ENCODE measurements at regions not wholly inside any gene's neighbourhood (a gene's known extent, or its start where the extent isn't known, plus 50 kb on each side); places are given as distances from the start of the nearest gene placed in this dataset.

GRCh38 chr1:60705026-60705425, 377.3 kb upstream of the NFIA start:
- POLR2A ChIA-PET = no interaction called here
- Histone ChIP-seq H3K9me2 (ENCODE audit: insufficient read depth, low read length) (no peaks in the 10 kb centered on the region), H3K4me1 (ENCODE audit: insufficient read depth, low read length, poor library complexity, severe bottlenecking) (no peaks in the 10 kb centered on the region), H3K79me2 (ENCODE audit: insufficient read depth, low read depth, low read length) (no peaks in the 10 kb centered on the region), H4K20me1 (ENCODE audit: insufficient read depth, low read length) (no peaks in the 10 kb centered on the region), H3K4me2 (ENCODE audit: low read length) (no peak overlapping the region), H2AFZ (ENCODE audit: low read length) (no peak overlapping the region), H3K9me3 (ENCODE audit: low read length) (no peaks in the 10 kb centered on the region), H3K36me3 (ENCODE audit: insufficient read depth, low read length) (no peaks in the 10 kb centered on the region), H3K4me3 (ENCODE audit: low read depth, low read length, poor library complexity, severe bottlenecking) (no peak overlapping the region), H3K27ac (ENCODE audit: low read depth, low read length, poor library complexity, severe bottlenecking) (no peak overlapping the region)
- intact Hi-C loops (cut with micrococcal nuclease; ENCODE audit: unreplicated experiment) = no loop called here
- no TSS peak for BruUV-seq (replicated peaks)
- TF ChIP-seq, protein P1, sequence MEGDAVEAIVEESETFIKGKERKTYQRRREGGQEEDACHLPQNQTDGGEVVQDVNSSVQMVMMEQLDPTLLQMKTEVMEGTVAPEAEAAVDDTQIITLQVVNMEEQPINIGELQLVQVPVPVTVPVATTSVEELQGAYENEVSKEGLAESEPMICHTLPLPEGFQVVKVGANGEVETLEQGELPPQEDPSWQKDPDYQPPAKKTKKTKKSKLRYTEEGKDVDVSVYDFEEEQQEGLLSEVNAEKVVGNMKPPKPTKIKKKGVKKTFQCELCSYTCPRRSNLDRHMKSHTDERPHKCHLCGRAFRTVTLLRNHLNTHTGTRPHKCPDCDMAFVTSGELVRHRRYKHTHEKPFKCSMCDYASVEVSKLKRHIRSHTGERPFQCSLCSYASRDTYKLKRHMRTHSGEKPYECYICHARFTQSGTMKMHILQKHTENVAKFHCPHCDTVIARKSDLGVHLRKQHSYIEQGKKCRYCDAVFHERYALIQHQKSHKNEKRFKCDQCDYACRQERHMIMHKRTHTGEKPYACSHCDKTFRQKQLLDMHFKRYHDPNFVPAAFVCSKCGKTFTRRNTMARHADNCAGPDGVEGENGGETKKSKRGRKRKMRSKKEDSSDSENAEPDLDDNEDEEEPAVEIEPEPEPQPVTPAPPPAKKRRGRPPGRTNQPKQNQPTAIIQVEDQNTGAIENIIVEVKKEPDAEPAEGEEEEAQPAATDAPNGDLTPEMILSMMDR (conservative IDR thresholded peaks at IDR 0.05; ENCODE audit: low read length) = no peak
- no peak for TF ChIP-seq EZH2phosphoT487 (IDR thresholded peaks at IDR 0.05; ENCODE audit: borderline replicate concordance, low read depth, low read length)
- CTCF ChIA-PET (ENCODE audit: unreplicated experiment) = no interaction called here
- no peak for DNase-seq (ENCODE audit: low spot score)

- ChIA-PET POLR2A (no interaction called here), CTCF (ENCODE audit: unreplicated experiment) (no interaction called here)
- TF ChIP-seq, protein P1 (conservative IDR thresholded peaks at IDR 0.05; ENCODE audit: low read length) = no peak
- no peak for TF ChIP-seq EZH2phosphoT487 (IDR thresholded peaks at IDR 0.05; ENCODE audit: borderline replicate concordance, low read depth, low read length)
- H3K79me2 ChIP-seq (ENCODE audit: insufficient read depth, low read depth, low read length) = no peaks in the 10 kb centered on the region
- intact Hi-C loops (cut with micrococcal nuclease; ENCODE audit: unreplicated experiment) = no loop called here
- H2AFZ ChIP-seq (ENCODE audit: low read length) = no peak overlapping the region
- no peak overlapping the region for H3K4me3 ChIP-seq (ENCODE audit: low read depth, low read length, poor library complexity, severe bottlenecking)
- no peak overlapping the region for H3K27ac ChIP-seq (ENCODE audit: low read depth, low read length, poor library complexity, severe bottlenecking)
- H3K9me3 ChIP-seq (ENCODE audit: low read length) = no peaks in the 10 kb centered on the region
- H3K36me3 ChIP-seq (ENCODE audit: insufficient read depth, low read length) = no peaks in the 10 kb centered on the region
- no peaks in the 10 kb centered on the region for H3K9me2 ChIP-seq (ENCODE audit: insufficient read depth, low read length)
- no peaks in the 10 kb centered on the region for H4K20me1 ChIP-seq (ENCODE audit: insufficient read depth, low read length)
- H3K4me1 ChIP-seq (ENCODE audit: insufficient read depth, low read length, poor library complexity, severe bottlenecking) = no peaks in the 10 kb centered on the region
- no TSS peak for BruUV-seq (replicated peaks)
- no peak overlapping the region for H3K4me2 ChIP-seq (ENCODE audit: low read length)
- DNase-seq (ENCODE audit: low spot score) = no peak
These were observed 379.2 kb upstream of the NFIA start for GRCh38 chr1:60703155-60703554.

DNA sequence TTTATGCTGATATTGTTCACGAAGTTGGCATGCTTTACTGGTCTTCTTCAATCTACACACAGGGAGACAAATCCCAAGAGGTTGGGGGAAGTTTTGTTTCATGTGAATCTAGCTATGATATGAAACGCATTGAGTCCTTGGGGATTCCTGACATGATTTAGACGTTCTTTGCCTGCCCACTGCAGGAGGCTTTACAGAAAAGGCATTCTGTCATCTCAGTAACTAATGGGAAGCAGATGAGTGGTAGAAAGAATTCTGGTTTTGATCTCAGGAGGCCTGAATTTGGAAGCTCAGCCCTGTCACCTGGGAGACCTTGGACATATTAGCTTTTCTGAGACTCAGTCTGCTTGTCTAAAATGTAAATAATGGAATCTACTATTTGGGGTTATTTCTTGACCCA, 383.0 kb upstream of the NFIA start:
- BruUV-seq (replicated peaks) = no TSS peak
- Histone ChIP-seq H3K4me1 (ENCODE audit: insufficient read depth, low read length, poor library complexity, severe bottlenecking) (no peaks in the 10 kb centered on the region), H3K4me2 (ENCODE audit: low read length) (no peak overlapping the region), H3K36me3 (ENCODE audit: insufficient read depth, low read length) (no peaks in the 10 kb centered on the region), H3K9me3 (ENCODE audit: low read length) (no peaks in the 10 kb centered on the region), H2AFZ (ENCODE audit: low read length) (no peak overlapping the region), H4K20me1 (ENCODE audit: insufficient read depth, low read length) (no peaks in the 10 kb centered on the region), H3K4me3 (ENCODE audit: low read depth, low read length, poor library complexity, severe bottlenecking) (no peak overlapping the region), H3K27ac (ENCODE audit: low read depth, low read length, poor library complexity, severe bottlenecking) (no peak overlapping the region), H3K9me2 (ENCODE audit: insufficient read depth, low read length) (no peaks in the 10 kb centered on the region), H3K79me2 (ENCODE audit: insufficient read depth, low read depth, low read length) (no peaks in the 10 kb centered on the region)
- intact Hi-C loops (cut with micrococcal nuclease; ENCODE audit: unreplicated experiment) = no loop called here
- TF ChIP-seq, protein P1 (conservative IDR thresholded peaks at IDR 0.05; ENCODE audit: low read length) = no peak
- TF ChIP-seq EZH2phosphoT487 (IDR thresholded peaks at IDR 0.05; ENCODE audit: borderline replicate concordance, low read depth, low read length) = no peak
- no peak for DNase-seq (ENCODE audit: low spot score)
- POLR2A ChIA-PET = no interaction called here
- CTCF ChIA-PET (ENCODE audit: unreplicated experiment) = no interaction called here

Data from OCI-LY7 (cell line).